ENCODE measurements at regions not wholly inside any gene's neighbourhood (a gene's known extent, or its start where the extent isn't known, plus 50 kb on each side); places are given as distances from the start of the nearest gene placed in this dataset.
"Not testable (repeated sequence)": the region's sequence is repeated elsewhere in the genome, so short reads cannot be mapped to it uniquely, and the experiment has no call there.

DNA sequence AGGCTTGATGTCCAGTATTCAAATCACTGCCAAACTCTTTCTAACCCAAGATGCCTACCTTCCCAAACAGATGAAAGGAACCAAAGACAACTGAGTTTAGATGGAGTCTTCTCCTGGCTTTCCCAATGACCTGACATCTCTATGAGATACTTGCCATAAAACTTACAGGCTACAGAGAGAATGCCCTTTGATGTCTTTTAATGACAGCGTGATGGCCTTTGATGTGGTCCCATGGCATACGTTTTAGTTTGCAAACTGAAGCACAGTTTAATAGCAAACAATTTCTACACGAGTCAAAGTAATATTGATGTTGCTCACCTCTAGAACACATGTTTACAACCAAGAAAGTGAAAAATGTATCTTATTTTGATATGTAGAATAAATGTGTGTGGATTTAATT is 73.2 kb downstream of the ZIC4 start:
- DNase-seq: no peak

DNA sequence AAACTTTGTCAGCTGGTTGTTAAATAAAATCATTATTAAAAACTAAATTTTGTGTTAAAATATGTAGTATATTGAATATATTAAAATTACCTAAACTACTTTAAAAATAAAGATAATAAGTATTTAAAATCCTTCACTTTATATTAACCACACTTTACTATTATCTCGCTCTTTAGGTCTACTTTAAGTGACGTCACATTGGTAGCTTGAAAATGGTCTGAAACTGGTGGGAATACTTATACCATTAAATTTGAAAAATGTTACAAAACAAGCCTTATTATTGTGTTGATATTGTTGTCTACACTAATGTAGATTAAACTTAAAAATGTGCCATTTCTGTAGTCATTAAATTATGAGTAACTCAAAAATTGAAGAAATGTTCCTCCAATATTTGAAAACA is 77.6 kb downstream of the ZIC4 start:
- DNase-seq: no peak

DNA sequence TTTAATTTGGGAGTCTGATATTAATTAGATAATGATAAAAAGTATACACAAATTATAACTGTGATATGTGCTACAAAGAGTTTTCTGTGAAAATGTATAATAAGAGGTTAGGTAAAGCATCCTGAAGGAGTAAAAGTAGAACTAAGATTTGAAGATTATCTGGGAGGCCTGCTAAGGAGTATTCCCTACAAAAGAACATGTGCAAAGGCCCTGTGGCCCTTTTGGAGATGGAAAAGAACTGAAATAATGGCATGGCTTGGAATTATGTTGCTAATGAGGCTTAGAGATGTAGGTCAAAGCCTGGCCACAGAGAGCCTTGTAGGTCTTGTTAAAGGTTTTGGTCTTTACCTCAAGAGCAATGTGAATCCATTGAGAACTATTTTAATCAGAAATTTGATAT is 82.0 kb downstream of the ZIC4 start:
- DNase-seq: no peak

DNA sequence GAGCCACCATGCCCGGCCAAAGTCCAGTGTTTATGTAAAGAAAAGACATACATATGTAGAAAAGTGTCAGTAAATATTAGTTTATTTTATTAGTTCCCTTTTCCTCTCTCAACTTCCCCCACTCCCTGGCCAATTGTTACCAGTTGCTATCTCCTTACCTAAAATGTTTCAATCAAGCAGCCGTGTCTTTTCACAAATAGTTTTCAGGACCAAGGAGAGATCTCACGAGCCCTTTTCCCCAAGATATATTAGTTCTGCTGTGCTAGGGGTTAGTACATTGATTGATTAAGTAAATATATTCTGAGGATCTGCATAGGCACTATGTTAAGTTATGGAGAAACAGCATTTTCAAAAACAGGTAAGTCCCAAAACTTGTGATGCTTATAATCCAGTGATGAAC is 87.4 kb downstream of the ZIC4 start:
- peak; percentile 17 for DNase-seq

DNA sequence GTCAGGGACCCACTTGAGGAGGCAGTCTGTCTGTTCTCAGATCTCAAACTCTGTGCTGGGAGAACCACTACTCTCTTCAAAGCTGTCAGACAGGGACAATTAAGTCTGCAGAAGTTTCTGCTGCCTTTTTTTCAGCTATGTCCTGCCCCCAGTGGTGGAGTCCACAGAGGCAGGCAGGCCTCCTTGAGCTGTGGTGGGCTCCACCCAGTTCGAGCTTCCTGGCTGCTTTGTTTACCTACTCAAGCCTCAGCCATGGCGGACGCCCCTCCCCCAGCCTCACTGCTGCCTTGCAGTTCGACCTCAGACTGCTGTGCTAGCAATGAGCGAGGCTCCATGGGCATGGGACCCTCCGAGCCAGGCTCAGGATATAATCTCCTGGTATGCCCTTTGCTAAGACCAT is 89.3 kb downstream of the ZIC4 start:
- DNase-seq: not testable (repeated sequence)

DNA sequence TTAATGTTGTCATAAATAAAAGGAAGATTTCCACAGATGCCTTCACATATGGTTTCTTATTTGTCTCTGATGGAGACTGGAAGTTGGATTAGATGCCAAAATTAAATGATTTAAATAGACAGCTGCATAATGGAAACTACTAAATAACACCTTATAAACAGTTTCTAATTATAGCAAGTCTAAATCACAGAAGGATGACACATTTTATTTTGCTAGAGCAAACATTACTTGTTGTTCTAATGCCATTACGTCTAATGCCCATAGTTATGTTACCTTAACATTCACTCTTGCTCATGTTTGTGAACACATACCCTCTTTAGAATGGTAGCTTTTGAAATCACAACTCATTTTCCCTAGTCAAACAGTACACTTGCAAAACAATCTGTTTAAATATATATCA is 92.8 kb downstream of the ZIC4 start:
- no peak for DNase-seq

DNA sequence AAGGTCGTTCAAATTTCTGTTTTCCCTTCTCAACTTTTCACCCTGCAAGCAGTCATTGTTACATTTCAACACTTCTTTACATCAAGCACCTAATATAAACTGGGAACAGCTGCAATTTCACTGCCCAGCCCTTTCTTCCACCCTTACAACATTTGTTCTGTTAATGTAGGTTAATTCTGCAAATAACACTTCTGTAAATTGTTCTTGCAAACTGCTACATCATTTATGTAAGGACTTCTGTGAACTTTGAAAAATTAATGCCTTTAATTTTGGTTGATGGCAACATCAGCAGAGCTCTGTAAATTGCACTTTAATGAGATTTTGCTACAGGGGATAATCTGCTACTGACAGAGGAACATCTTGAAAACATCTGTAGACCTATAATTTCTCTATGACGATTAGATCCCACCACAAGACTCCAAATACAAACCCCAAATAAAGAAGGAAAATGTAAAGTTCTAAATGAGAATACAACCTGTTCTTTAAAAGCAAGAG is 93.5 kb downstream of the ZIC4 start:
- no peak for DNase-seq

DNA sequence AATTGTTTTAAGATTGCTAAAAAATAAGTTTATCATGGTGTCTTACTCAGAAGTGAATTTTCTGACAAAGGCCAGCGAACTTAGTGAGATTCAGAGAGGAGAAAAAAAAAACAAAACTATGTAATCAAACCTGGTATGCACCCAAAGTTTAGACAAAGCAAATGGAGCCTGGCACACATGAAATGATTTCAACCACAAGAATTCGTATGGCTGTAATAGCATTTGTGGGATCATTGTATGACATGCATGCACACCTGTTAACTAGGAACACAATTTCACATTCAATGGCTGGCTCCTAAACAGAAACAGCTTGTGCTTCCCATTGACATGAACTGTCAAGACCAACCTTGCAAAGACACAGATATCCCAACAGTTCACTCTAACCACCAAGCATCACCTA is 94.6 kb downstream of the ZIC4 start:
- DNase-seq: peak; percentile 26

DNA sequence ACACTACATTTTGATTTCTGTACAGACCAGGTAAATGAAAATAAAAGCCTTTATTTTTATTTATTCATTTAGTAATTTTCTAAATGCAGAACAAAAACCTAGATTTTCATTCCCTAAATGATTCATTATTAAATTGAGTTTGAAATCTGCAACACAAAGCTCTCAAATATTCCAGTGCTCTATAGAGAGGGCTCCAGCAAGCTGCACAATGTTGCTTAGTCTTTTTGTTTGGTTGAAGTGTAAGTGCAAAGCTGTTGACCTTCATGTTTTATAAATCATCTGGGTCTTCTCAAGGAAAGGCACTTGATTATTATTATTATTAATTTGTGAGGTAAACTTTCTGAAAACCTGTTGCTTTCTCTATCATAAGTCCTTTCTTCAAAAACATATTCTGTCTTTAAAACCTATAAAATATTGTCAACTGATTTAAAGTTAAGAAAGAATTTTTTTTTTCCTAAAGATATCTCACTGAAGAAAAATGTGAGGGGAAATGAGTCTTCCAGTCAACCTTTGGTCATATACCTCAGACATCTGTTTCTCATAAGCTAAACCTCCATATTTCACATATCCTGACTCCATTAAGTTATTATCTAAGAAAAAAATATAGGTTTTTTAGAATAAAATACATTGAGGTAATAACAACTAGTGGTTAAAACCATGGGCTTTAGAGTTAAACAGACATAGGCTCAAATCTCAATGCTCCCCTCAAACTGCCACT is 100.7 kb downstream of the ZIC4 start:
- DNase-seq: peak; percentile 87

DNA sequence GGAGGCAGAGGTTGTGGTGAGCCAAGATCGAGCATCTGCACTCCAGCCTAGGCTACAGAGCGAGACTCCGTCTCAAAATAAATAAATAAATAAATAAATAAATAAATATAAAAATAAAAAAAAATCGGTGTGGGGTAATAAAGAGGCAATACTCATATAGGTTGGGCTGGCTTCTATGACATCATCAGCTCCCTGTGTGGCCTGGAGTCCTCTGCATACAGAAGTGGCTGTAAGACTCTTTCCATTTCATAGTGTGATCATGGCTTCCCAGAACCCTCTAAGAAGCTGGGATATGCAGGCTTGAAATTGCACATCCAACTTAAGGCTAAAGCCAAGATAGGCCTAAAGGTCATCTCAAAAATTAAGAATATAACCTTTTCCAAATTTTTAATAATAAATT is 101.6 kb downstream of the ZIC4 start:
- DNase-seq: peak; percentile 75

DNA sequence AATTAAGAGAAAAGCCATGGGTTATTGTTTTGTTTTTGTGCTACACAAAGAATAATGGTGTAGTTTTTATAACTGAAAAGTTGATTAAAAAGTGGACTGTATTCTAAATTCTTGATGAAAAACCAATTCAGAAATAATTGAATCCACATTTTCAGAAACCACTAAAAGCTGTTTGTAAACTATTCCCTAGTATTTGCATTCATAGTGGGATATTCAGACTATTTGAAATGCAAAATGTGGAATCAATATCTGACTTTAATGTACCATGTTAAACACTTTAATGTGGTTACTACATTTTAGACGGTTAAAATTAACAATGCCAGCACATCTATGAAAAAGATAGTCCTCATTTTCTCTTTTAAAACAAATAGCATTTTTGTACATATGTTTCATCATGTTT is 104.6 kb downstream of the ZIC4 start:
- peak; percentile 31 for DNase-seq

DNA sequence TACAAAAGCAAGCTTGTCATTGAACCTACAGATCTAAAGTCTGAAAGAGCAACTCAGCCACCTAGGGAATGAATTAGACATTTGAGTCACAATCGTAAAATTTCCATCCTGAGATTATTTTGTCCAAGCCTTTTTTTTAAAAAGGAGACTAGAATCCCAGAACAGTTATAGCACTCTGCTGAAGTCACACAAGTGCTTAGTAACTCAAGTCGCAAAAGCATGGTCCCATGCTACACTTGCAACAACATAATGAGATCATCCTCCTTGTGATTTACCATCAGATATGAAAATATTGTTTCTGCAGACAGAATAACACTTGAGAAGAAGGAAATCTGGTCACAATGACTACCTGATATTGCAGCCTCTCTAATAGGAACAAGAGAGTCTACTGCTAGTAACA is 106.7 kb downstream of the ZIC4 start:
- DNase-seq: peak; percentile 29

DNA sequence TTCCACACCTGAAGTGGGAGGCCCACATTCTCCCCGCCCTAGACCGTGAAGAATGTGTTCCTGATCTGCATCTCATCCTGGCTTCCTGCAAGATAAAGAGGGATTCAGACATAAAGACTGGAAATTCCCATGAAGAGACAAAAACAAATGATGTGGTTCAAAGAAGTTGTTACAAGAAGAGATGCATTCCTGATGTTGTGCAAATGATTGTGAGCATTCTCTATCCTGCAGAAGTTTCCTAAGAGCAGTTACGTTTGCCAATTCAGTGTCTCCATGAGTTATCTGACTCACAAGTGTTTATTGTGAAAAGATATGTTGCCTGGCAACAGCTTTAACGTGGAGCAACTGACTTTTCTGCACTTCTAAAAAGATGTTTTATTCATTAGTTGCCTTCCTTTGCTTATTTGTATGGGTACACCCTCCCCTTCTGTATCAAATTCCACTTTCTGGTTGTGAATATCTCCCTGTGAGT is 107.8 kb downstream of the ZIC4 start:
- DNase-seq: peak; percentile 99

DNA sequence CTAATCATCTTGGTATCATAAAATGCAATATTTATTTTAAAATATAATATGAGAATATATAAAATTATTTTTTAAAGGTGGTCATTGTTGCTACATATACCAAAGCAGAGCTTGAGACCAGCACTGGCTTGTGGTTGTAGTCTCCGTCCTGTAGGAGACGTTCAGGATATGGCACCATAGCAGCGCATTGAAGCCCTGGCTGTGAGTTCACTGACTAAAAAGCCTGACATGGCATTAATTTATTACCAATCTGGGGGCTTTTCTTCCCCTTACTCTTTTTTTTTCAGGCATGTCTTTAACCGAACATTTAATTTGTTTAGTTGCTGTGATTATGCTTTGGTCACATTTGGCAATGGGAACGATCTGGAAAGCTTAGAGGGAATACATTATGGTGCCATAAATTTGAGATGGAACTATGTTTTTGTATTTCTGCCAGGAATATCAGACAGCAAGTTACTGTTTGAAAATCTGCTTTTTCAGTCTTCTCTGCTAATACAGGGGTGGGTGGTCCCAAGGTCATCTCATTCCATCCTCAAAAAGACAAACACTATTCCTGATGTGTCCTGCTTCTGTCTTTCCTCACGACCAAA is 108.5 kb downstream of the ZIC4 start:
- DNase-seq: peak; percentile 9

DNA sequence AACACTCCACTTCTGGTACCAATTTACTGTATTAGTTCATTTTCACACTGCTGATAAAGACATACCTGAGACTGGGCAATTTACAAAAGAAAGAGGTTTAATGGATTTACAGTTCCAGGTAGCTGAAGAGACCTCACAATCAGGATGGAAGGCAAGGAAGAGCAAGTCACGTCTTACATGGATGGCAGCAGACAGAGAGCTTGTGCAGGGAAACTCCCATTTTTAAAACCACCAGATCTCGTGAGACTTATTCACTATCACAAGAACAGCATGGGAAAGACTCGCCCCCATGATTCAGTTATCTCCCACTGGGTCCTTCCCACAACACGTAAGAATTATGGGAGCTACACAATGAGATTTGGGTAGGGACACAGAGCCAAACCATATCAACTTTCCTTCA is 119.0 kb downstream of the ZIC4 start:
- DNase-seq: not testable (repeated sequence)

DNA sequence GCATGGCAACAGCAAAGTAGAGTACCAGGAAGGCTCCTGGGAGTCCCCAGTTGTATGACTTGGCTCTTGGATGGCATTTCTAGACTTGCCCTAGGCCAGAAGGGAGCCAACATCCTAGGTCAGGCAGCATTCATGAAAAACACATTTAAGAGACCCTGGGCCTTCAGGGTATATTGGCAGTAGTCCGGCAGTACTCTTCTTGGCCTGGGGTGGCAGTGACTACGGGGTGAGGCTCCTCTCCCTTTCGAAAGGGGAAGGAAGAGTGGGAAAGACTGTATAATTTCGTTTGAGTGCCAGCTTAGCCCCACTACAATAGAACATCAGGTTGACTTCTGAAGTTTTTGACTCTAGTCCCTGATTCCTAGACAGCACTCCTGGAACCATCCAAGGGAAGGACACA is 136.4 kb downstream of the ZIC4 start:
- DNase-seq: no peak

DNA sequence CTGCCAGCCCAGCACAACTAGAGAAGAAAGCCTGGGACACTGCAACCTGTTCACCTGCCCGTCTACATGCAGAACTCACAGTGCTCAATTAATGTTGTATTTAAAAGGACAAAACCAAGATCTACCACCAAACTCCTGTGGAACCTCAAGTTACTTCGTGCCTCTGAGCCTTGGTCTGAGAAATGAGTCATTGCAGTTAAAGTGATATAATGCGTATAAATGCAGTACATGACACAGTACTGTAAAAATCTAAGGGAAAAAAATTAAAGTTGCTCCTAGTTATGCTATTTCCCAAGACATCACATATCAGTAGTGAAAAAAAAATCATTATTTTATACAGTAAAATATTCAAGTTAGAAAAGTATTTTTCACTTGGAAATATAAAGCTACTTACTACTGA is 138.9 kb downstream of the ZIC4 start:
- peak; percentile 35 for DNase-seq

DNA sequence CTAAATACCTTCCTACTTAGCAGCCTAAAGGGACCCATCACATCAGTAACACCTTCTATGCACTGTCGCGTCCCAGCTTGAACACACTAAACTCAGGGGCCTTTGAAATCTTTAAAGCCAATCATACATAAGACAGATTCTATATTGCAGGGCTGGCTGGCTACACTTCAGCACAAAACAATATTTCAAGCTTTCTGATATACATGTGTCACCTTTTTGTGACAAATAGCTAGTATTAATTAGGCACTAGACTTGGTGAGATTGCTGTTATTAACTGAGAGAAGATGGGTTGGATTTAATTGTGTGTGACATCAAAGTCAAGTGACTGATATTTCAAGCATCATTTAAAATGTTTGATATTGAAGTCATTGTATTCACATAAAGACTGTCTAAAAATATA is 148.4 kb downstream of the ZIC4 start:
- DNase-seq: no peak

DNA sequence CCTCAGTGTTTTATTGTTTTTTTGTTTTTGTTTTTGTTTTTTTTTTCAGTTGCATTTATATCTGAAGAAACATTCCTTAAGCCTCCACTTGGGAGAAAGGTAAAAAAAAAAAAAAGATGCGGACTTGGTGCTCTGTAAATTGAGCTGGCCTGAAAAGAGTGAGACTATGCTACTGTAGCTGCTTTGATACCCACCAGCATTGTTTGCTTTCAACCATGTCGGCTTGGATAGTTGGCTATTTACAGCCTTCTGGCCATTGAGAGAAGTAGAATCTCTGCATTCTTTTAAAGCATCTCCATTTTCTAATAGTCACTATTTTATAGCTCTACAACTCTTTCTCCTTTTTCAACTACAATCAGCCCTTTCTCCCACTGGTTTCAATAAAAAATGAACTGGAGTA is 149.6 kb downstream of the ZIC4 start:
- DNase-seq: no peak

DNA sequence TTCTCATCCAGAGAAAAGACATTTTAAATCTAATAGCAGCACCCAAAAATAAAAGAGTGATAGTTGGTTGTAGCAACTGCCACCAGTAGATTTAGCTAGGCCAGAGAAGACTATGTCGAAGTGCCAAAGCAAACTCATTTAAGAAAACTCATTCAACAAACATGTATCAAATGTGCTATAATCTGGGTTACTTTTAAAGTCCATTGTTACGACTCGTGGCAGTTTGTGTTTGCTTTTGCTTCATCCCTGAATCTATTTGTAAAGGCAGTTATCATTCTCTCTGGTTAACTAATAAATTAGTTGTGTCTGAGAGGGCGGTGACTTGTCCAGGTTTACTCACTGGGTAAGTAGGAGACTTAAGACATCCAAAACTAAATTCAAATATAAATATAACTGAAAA is 159.4 kb downstream of the ZIC4 start:
- peak; percentile 73 for DNase-seq

DNA sequence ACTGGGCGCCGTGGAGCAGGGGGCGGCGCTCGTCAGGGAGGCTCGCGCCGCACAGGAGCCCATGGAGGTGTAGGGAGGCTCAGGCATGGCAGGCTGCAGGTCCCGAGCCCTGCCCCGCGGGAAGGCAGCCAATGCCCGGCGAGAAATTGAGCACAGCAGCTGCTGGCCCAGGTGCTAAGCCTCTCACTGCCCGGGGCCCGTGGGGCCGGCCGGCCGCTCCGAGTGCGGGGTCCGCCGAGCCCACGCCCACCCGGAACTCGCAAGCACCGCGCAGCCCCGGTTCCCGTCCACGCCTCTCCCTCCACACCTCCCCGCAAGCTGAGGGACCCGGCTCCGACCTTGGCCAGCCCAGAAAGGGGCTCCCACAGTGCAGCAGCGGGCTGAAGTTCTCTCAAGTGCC is 160.7 kb downstream of the ZIC4 start:
- DNase-seq: not testable (repeated sequence)

DNA sequence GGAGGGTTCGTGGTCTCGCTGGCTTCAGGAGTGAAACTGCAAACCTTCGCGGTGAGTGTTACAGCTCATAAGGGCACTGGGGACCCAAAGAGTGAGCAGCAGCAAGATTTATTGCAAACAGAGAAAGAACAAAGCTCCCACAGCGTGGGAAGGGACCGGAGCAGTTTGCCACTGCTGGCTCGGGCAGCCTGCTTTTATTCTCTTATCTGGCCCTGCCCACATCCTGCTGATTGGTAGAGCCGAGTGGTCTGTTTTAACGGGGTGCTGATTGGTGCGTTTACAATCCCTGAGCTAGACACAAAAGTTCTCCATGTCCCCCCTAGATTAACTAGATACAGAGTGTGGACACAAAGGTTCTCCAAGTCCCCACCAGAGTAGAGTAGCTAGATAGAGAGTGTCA is 161.3 kb downstream of the ZIC4 start:
- not testable (repeated sequence) for DNase-seq

DNA sequence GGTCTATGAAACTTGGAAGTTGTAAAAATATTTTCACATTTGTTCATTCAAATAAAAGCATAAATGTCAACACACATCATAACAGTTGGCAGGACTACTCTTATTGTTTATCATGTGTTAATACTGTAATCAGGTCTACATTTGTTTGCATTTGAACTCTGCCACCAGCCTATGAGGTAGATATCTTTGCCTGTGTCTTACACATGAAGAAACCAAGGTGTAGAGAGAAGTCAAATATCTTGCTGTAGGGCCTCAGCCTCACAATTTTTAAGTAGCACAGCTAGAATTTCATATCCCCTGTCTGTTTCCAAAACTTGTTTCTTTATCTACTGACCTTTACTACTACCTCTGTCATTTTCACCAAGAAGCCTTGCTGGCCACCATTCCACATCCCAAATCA is 161.9 kb downstream of the ZIC4 start:
- DNase-seq: no peak

DNA sequence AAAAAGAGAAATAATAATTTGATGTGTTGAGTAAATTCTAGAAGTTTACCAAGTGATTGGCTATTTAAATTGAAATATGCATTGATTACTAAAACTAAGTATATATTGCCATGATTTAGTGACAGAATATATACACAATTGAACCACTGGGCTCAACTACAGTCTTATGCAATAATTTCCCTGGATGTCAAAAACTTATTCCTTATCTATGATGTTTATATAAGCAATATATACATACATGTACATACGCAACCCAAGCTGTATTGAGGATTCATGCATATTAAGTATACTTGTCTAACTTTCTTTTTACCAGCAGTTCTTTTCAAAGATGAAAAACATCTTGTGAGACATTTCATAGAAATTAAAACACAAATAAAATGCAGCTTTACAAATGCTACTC is 165.8 kb downstream of the ZIC4 start:
- DNase-seq: no peak

DNA sequence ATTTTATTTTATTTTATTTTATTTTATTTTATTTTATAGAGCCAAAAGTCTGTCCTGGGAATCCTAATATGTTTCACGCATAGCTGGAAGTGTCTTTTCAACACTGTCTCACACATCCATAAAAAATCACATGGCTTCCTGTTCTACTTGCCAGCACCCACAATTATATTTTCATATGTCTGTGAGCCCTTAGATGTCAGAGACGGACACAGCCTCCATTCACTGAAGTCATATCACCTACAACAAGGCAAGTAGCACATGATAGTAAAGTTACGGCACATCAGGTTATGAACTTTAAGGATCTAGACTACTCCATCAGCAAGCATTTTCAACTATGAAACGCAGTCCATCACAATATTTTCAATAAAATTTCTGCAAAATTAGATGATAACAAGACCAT is 168.4 kb downstream of the ZIC4 start:
- no peak for DNase-seq
